GM12878 (cell line): ENCODE measurements at regions not wholly inside any gene's neighbourhood (a gene's known extent, or its start where the extent isn't known, plus 50 kb on each side); places are given as distances from the start of the nearest gene placed in this dataset.

Experiments
- ATAC-seq: fragments of 200-7000 bp; cut with Tn5 transposase; 3 replicates; pipeline ENCODE4 v1.9.1; 2020; ENCODE audit warnings: mild to moderate bottlenecking, moderate library complexity
- BruUV-seq: library from RNA; stranded (reverse); fragments of 400-500 nt; replicated peaks from 2 replicates; lab custom pipeline; 2021; lab: Mats Ljungman, UMichigan
- CTCF ChIA-PET: fragments of 300-600 bp; sonication (Branson Sonifier 250); formaldehyde crosslinking; extraction: SDS; loops from one replicate; lab custom pipeline; 2021; ENCODE audit warnings: inconsistent platforms; lab: Yijun Ruan, JAX
- POLR2A ChIA-PET: fragments of 350-600 bp; formaldehyde crosslinking; extraction: SDS; loops from one replicate; lab custom pipeline; 2021; ENCODE audit warnings: inconsistent platforms; lab: Charles Lee
- RAD21 ChIA-PET: fragments of 300-600 bp; sonication (Branson Sonifier 250); formaldehyde crosslinking; loops from one replicate; lab custom pipeline; 2023; ENCODE audit warnings: antibody characterized with exemption; ENCODE audit not compliant: unreplicated experiment; lab: Charles Lee
- SMC1A ChIA-PET: fragments of 300-600 bp; sonication (Branson Sonifier 250); formaldehyde crosslinking; loops from one replicate; lab custom pipeline; 2023; ENCODE audit not compliant: unreplicated experiment, uncharacterized antibody; lab: Charles Lee
- DNase-seq: peaks from one replicate; pipeline ENCODE4 v3.0.0-alpha.2; 2011; ENCODE audit warnings: low read depth, low spot score
- FAIRE-seq: peaks from 3 replicates; lab custom pipeline; 2011; peaks lifted over from hg19 to GRCh38; lab: Jason Lieb, UNC
- H2AFZ ChIP-seq: 2 replicates; pipeline ENCODE4 v1.6.0; 2011; ENCODE audit warnings: low read depth, low read length, control low read depth; ENCODE audit not compliant: control insufficient read depth
- H3K27ac ChIP-seq: 2 replicates; pipeline ENCODE4 v1.5.1; 2011; ENCODE audit warnings: control low read depth; ENCODE audit not compliant: control insufficient read depth, insufficient read depth
- H3K27me3 ChIP-seq, 2 experiments: replicated peaks in 1 of 2; 2 replicates each; pipeline versions ENCODE4 v1.6.0 to v1.6.1; 2011; ENCODE audit warnings: low read length in 1 of 2; ENCODE audit not compliant: control insufficient read depth in 2 of 2, insufficient read depth in 2 of 2
- H3K36me3 ChIP-seq, 2 experiments: 2 replicates each; pipeline ENCODE4 v1.5.1; 2011; ENCODE audit warnings: low read length in 1 of 2; ENCODE audit not compliant: control insufficient read depth in 2 of 2, insufficient read depth in 2 of 2
- H3K4me1 ChIP-seq: 2 replicates; pipeline ENCODE4 v1.6.1; 2011; ENCODE audit warnings: mild to moderate bottlenecking, low read length, moderate library complexity, mixed read lengths; ENCODE audit not compliant: control insufficient read depth, insufficient read depth
- H3K4me2 ChIP-seq: 2 replicates; pipeline ENCODE4 v1.6.0; 2011; ENCODE audit warnings: control low read depth; ENCODE audit not compliant: control insufficient read depth, insufficient read depth
- H3K4me3 ChIP-seq: fragments of 200-600 bp; sonication (generic); 2 replicates; pipeline ENCODE4 v1.5.1; 2016
- H3K79me2 ChIP-seq: 2 replicates; pipeline ENCODE4 v1.6.0; 2011; ENCODE audit warnings: low read length; ENCODE audit not compliant: control insufficient read depth, insufficient read depth
- H3K9ac ChIP-seq: 2 replicates; pipeline ENCODE4 v1.8.0; 2011; ENCODE audit warnings: low read length, control low read depth, mixed read lengths; ENCODE audit not compliant: control insufficient read depth, insufficient read depth
- H3K9me3 ChIP-seq: replicated peaks from 3 replicates; pipeline ENCODE4 v1.5.1; 2011; ENCODE audit warnings: mild to moderate bottlenecking, low read length; ENCODE audit not compliant: control insufficient read depth, insufficient read depth
- H4K20me1 ChIP-seq: 2 replicates; pipeline ENCODE4 v1.6.0; 2011; ENCODE audit not compliant: control insufficient read depth, insufficient read depth
- ASH2L ChIP-seq: fragments of 300-600, 200-600 bp; sonication (generic); IDR thresholded peaks from 2 replicates; pipeline ENCODE4 v1.6.1; 2017; ENCODE audit warnings: low read depth, mild to moderate bottlenecking, borderline replicate concordance
- CBFB ChIP-seq: IDR thresholded peaks from 2 replicates; pipeline ENCODE4 v1.6.1; 2016; ENCODE audit warnings: antibody characterized with exemption, low read depth
- CEBPB ChIP-seq, 2 experiments: fragments of 150-350 bp in 1 of 2; IDR thresholded peaks; 2 replicates each; pipeline ENCODE4 v1.6.1; 2012 to 2014; ENCODE audit warnings: low read depth in 2 of 2, low read length in 2 of 2, borderline replicate concordance in 1 of 2, inconsistent platforms in 1 of 2
- FOXM1 ChIP-seq: IDR thresholded peaks from 2 replicates; pipeline ENCODE4 v1.6.1; 2012; ENCODE audit warnings: low read depth, mild to moderate bottlenecking, inconsistent platforms, low read length, moderate library complexity
- IKZF2 ChIP-seq, 2 experiments: fragments of 450-650 bp; IDR thresholded peaks; 2 replicates each; pipeline ENCODE4 v1.6.1; 2017; ENCODE audit warnings: mild to moderate bottlenecking in 2 of 2, moderate library complexity in 2 of 2
- JUNB ChIP-seq: IDR thresholded peaks from 2 replicates; pipeline ENCODE4 v1.6.1; 2016; ENCODE audit warnings: antibody characterized with exemption, mild to moderate bottlenecking
- JUND ChIP-seq: IDR thresholded peaks from 2 replicates; pipeline ENCODE4 v1.6.1; 2012; ENCODE audit warnings: low read depth, mild to moderate bottlenecking, low read length, improper control_type of control experiment, moderate library complexity
- KLF5 ChIP-seq: fragments of 450-650 bp; IDR thresholded peaks from 2 replicates; pipeline ENCODE4 v1.6.1; 2014; ENCODE audit warnings: mild to moderate bottlenecking; ENCODE audit not compliant: partially characterized antibody
- NFXL1 ChIP-seq: fragments of 450-650 bp; IDR thresholded peaks from 2 replicates; pipeline ENCODE4 v1.6.1; 2017; ENCODE audit warnings: antibody characterized with exemption, mild to moderate bottlenecking, borderline replicate concordance
- PAX5 ChIP-seq: IDR thresholded peaks from 2 replicates; pipeline ENCODE4 v1.6.1; 2011; ENCODE audit warnings: low read depth, low read length, borderline replicate concordance
- POU2F2 ChIP-seq: IDR thresholded peaks from 3 replicates; pipeline ENCODE4 v1.6.1; 2011; ENCODE audit warnings: low read depth, mild to moderate bottlenecking, low read length, borderline replicate concordance
- RELA ChIP-seq: fragments of 450-650 bp; IDR thresholded peaks from 2 replicates; pipeline ENCODE4 v1.8.0; 2014; ENCODE audit warnings: borderline replicate concordance; ENCODE audit not compliant: partially characterized antibody
- SIN3A ChIP-seq: IDR thresholded peaks from 2 replicates; pipeline ENCODE4 v1.6.1; 2012; ENCODE audit warnings: low read depth, low read length, improper control_type of control experiment
- SMAD5 ChIP-seq: IDR thresholded peaks from 2 replicates; pipeline ENCODE4 v1.6.1; 2016; ENCODE audit warnings: antibody characterized with exemption, low read depth
- SMC3 ChIP-seq: IDR thresholded peaks from 2 replicates; pipeline ENCODE4 v1.6.1; 2011; ENCODE audit warnings: low read length, improper control_type of control experiment, borderline replicate concordance
- SUZ12 ChIP-seq: fragments of 200-600 bp; sonication (generic); IDR thresholded peaks from one replicate; pipeline ENCODE4 v1.6.1; 2018; ENCODE audit warnings: antibody characterized with exemption, mild to moderate bottlenecking; ENCODE audit not compliant: unreplicated experiment
- YY1 ChIP-seq: IDR thresholded peaks from 2 replicates; pipeline ENCODE4 v1.6.1; 2011; ENCODE audit warnings: low read depth, mild to moderate bottlenecking, low read length
- ZBTB11 ChIP-seq: fragments of 450-650 bp; formaldehyde crosslinking; IDR thresholded peaks from 2 replicates; pipeline ENCODE4 v1.5.0; 2022; ENCODE audit warnings: mild to moderate bottlenecking, missing genetic modification characterization
- WGBS: methylation state at CpG from one replicate; pipeline ENCODE4 v1.1.6; 2016; ENCODE audit warnings: low lambda C conversion rate; ENCODE audit not compliant: insufficient replicate concordance, insufficient coverage; ENCODE audit errors: missing lambda C conversion rate; 5-methylcytosine and 5-hydroxymethylcytosine counted together
- in situ Hi-C: fragments of 300-500 bp; cut with MboI; formaldehyde crosslinking; loops from 9 replicates; pipeline ENCODE4 v1.14.3; 2018; ENCODE audit warnings: mixed read lengths
- intact Hi-C: fragments of 100-400 bp; cut with micrococcal nuclease; formaldehyde crosslinking; loops from one replicate; pipeline ENCODE4 v1.14.2; 2022; ENCODE audit not compliant: unreplicated experiment
- TF ChIP-seq, protein P1 (sequence below), 3 experiments: IDR thresholded peaks in 2 of 3; conservative IDR thresholded peaks in 1 of 3; 2 replicates each; pipeline ENCODE4 v1.5.1; 2011; ENCODE audit warnings: low read depth in 3 of 3, low read length in 3 of 3, mild to moderate bottlenecking in 3 of 3, control low read depth in 2 of 3, moderate library complexity in 2 of 3, inconsistent platforms in 1 of 3, mixed read lengths in 1 of 3; ENCODE audit not compliant: control insufficient read depth in 2 of 3, insufficient read depth in 1 of 3; ENCODE audit errors: extremely low read depth in 1 of 3

DNA sequence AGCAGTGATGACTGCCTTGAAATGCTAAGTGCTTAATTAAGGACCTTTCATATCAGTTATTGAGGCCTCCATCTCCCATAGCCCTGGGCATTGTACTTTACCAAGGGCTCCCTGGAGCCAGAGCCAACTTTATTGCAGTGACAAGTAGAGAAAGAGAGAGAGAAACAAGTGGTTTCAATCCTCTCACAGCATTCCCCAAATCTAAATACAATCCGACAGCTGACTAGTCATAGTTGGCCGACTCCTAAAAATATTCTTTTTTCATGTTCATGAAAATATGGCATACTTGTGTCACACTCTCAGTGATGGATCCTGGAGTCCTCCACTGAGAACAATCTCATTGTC, 127.0 kb upstream of the TFAP2D start (continued):
- no peak for TF ChIP-seq YY1

GRCh38 chr6:50589751-50590470, 123.4 kb upstream of the TFAP2D start:
- in situ Hi-C loops: no loop called here
- FAIRE-seq: no peak
- ChIA-PET POLR2A (no interaction called here), SMC1A (interaction anchor here (1.0 kb wide), 1 partner anchor 11 kb away, joined by 4 read pairs; no protein-coding TSS in a partner anchor), RAD21 (no interaction called here), CTCF (interaction anchor here (1.0 kb wide), 1 partner anchor 11 kb away, joined by 3 read pairs; no protein-coding TSS in a partner anchor)
- Histone ChIP-seq H3K9me3 (no peaks in the 10 kb centered on the region), H3K4me1 (no peaks in the 10 kb centered on the region), H4K20me1 (no peaks in the 10 kb centered on the region), H3K79me2 (no peaks in the 10 kb centered on the region), H3K27ac (no peak overlapping the region), H3K4me3 (no peak overlapping the region), H3K4me2 (no peak overlapping the region), H3K9ac (no peak overlapping the region), H2AFZ (no peak overlapping the region), H3K27me3 (no peaks in the 10 kb centered on the region; a peak in 1 of 4 replicates), H3K36me3 (no peaks in the 10 kb centered on the region)
- 19% methylated on average over 5 of the region's 5 CpGs for WGBS
- DNase-seq: no peak
- no peak for ATAC-seq
- no TSS peak for BruUV-seq
- intact Hi-C loops: no loop called here
- TF ChIP-seq IKZF2 (IDR thresholded peaks at IDR 0.05) (no peak), RELA (no peak), ZBTB11 (CRISPR knock-in tag) (no peak), FOXM1 (no peak), JUNB (no peak), CEBPB (IDR thresholded peaks at IDR 0.05; ENCODE audit: borderline replicate concordance in 1 of 2, low read depth in 2 of 2, low read length in 2 of 2) (no peak), JUND (no peak), CBFB (no peak), KLF5 (no peak), PAX5 (no peak), SMC3 (no peak), SIN3A (no peak), POU2F2 (no peak), NFXL1 (no peak), SUZ12 (no peak), SMAD5 (no peak), ASH2L (no peak)
- TF ChIP-seq, protein P1, sequence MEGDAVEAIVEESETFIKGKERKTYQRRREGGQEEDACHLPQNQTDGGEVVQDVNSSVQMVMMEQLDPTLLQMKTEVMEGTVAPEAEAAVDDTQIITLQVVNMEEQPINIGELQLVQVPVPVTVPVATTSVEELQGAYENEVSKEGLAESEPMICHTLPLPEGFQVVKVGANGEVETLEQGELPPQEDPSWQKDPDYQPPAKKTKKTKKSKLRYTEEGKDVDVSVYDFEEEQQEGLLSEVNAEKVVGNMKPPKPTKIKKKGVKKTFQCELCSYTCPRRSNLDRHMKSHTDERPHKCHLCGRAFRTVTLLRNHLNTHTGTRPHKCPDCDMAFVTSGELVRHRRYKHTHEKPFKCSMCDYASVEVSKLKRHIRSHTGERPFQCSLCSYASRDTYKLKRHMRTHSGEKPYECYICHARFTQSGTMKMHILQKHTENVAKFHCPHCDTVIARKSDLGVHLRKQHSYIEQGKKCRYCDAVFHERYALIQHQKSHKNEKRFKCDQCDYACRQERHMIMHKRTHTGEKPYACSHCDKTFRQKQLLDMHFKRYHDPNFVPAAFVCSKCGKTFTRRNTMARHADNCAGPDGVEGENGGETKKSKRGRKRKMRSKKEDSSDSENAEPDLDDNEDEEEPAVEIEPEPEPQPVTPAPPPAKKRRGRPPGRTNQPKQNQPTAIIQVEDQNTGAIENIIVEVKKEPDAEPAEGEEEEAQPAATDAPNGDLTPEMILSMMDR (IDR thresholded peaks at IDR 0.05 in 2 of 3, conservative IDR thresholded peaks at IDR 0.05 in 1 of 3; ENCODE audit: control insufficient read depth in 2 of 3, extremely low read depth in 1 of 3, insufficient read depth in 1 of 3, low read depth in 3 of 3, low read length in 3 of 3): no peak
